Loucy (cell line): ENCODE measurements at regions not wholly inside any gene's neighbourhood (a gene's known extent, or its start where the extent isn't known, plus 50 kb on each side); places are given as distances from the start of the nearest gene placed in this dataset.

Experiments used
- H2AFZ ChIP-seq: fragments of 200-600 bp; sonication (generic); 2 replicates; pipeline ENCODE4 v1.6.0; 2016; ENCODE audit warnings: antibody characterized with exemption, mild to moderate bottlenecking, low read length, moderate library complexity
- H3F3A ChIP-seq: fragments of 200-600 bp; 2 replicates; pipeline ENCODE4 v1.6.0; 2016; ENCODE audit warnings: antibody characterized with exemption, low read depth, mild to moderate bottlenecking
- H3K27me3 ChIP-seq: fragments of 200-600 bp; sonication (generic); 2 replicates; pipeline ENCODE4 v1.6.1; 2014; ENCODE audit warnings: low read length, mild to moderate bottlenecking; ENCODE audit not compliant: insufficient read depth, poor library complexity, severe bottlenecking
- H3K36me3 ChIP-seq: fragments of 200-600 bp; sonication (generic); 2 replicates; pipeline ENCODE4 v1.6.1; 2016; ENCODE audit warnings: low read length; ENCODE audit not compliant: insufficient read depth
- H3K4me1 ChIP-seq: fragments of 200-600 bp; sonication (generic); 2 replicates; pipeline ENCODE4 v1.5.1; 2014; ENCODE audit warnings: low read length, mild to moderate bottlenecking; ENCODE audit not compliant: insufficient read depth, poor library complexity, severe bottlenecking
- H3K4me2 ChIP-seq: fragments of 200-600 bp; sonication (generic); 2 replicates; pipeline ENCODE4 v1.6.0; 2014; ENCODE audit warnings: antibody characterized with exemption, low read length, low read depth, mild to moderate bottlenecking; ENCODE audit not compliant: poor library complexity, severe bottlenecking
- H3K4me3 ChIP-seq: fragments of 200-600 bp; sonication (generic); 2 replicates; pipeline ENCODE4 v1.5.1; 2014; ENCODE audit warnings: low read length, mild to moderate bottlenecking, mixed read lengths; ENCODE audit not compliant: poor library complexity, severe bottlenecking
- H3K79me2 ChIP-seq: fragments of 200-600 bp; sonication (generic); 2 replicates; pipeline ENCODE4 v1.6.1; 2014; ENCODE audit warnings: low read length; ENCODE audit not compliant: insufficient read depth
- H3K9ac ChIP-seq: fragments of 200-600 bp; sonication (generic); 2 replicates; pipeline ENCODE4 v1.6.0; 2014; ENCODE audit warnings: mild to moderate bottlenecking, low read depth, low read length, moderate library complexity; ENCODE audit not compliant: poor library complexity, severe bottlenecking
- H3K9me2 ChIP-seq: fragments of 200-600 bp; sonication (generic); replicated peaks from 2 replicates; pipeline ENCODE4 v1.6.1; 2016; ENCODE audit warnings: low read depth, low read length, mixed read lengths
- H3K9me3 ChIP-seq: fragments of 200-600 bp; sonication (generic); 2 replicates; pipeline ENCODE4 v1.6.1; 2014; ENCODE audit warnings: mild to moderate bottlenecking, antibody characterized with exemption, low read length, low read depth; ENCODE audit not compliant: insufficient read depth
- H4K20me1 ChIP-seq: fragments of 200-600 bp; sonication (generic); 2 replicates; pipeline ENCODE4 v1.6.0; 2014; ENCODE audit warnings: antibody characterized with exemption, low read length, mild to moderate bottlenecking; ENCODE audit not compliant: insufficient read depth, poor library complexity, severe bottlenecking
- EZH2phosphoT487 ChIP-seq: fragments of 200-600 bp; IDR thresholded peaks from 2 replicates; pipeline ENCODE4 v1.6.1; 2018; ENCODE audit warnings: antibody characterized with exemption, mild to moderate bottlenecking, moderate library complexity, borderline replicate concordance
- TF ChIP-seq, protein P1 (sequence below): fragments of 200-600 bp; sonication (generic); conservative IDR thresholded peaks from 2 replicates; pipeline ENCODE4 v1.5.1; 2014; ENCODE audit warnings: mild to moderate bottlenecking, antibody characterized with exemption, low read length

DNA sequence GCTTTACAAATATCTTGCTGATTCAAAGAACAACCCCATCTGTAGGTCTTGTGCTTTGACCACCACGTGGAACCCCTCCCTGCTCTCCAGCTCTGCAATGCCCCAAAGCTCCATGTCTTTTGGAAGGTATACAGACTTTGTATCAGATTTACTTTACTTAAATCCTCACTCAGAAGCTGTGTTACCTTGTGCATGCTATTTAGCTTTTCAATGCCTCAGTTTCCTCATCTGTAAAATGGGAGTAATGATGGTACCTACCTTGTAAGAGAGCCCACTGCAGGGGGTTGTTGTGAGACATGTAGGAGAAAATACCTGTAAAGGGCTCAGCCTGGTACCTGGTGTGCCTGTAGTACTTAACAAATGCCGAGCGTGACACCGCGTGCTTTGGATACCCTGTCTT, 200.2 kb upstream of the CHD6 start:
- no peaks in the 10 kb centered on the region for H3K9me2 ChIP-seq
- no peak for TF ChIP-seq EZH2phosphoT487
- TF ChIP-seq, protein P1, sequence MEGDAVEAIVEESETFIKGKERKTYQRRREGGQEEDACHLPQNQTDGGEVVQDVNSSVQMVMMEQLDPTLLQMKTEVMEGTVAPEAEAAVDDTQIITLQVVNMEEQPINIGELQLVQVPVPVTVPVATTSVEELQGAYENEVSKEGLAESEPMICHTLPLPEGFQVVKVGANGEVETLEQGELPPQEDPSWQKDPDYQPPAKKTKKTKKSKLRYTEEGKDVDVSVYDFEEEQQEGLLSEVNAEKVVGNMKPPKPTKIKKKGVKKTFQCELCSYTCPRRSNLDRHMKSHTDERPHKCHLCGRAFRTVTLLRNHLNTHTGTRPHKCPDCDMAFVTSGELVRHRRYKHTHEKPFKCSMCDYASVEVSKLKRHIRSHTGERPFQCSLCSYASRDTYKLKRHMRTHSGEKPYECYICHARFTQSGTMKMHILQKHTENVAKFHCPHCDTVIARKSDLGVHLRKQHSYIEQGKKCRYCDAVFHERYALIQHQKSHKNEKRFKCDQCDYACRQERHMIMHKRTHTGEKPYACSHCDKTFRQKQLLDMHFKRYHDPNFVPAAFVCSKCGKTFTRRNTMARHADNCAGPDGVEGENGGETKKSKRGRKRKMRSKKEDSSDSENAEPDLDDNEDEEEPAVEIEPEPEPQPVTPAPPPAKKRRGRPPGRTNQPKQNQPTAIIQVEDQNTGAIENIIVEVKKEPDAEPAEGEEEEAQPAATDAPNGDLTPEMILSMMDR = no peak
- H3K4me3 ChIP-seq = no peak overlapping the region
- H3K79me2 ChIP-seq = no peaks in the 10 kb centered on the region
- H3K36me3 ChIP-seq = no peaks in the 10 kb centered on the region
- H3K27me3 ChIP-seq = no peaks in the 10 kb centered on the region
- H3K4me2 ChIP-seq = no peak overlapping the region
- H3K9ac ChIP-seq = no peak overlapping the region
- H3K4me1 ChIP-seq = no peaks in the 10 kb centered on the region
- H3K9me3 ChIP-seq = no peaks in the 10 kb centered on the region
- H3F3A ChIP-seq = no peaks in the 10 kb centered on the region
- no peak overlapping the region for H2AFZ ChIP-seq
- H4K20me1 ChIP-seq = no peaks in the 10 kb centered on the region

DNA sequence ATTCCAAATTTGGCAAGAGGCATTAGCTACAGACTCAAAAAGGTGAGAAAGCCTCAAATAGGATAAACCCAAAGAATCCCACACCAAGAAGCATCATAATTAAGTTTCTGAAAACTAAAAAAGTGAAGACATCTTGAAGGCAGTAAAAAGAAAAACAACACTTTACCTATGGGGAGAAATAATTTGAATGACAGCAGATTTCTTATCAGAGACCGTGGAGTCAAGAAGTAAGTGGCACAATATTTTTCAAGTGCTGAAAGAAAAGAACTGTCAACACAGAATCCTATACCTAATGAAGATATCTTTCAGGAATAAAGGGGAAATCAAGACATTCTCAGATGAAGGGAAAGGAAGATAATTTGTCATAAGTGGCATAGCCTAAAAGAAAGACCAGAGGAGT, 193.3 kb upstream of the CHD6 start:
- no peak overlapping the region for H3K4me3 ChIP-seq
- no peak overlapping the region for H3K4me2 ChIP-seq
- no peaks in the 10 kb centered on the region for H3K36me3 ChIP-seq
- H3K9me3 ChIP-seq = no peaks in the 10 kb centered on the region
- no peak overlapping the region for H2AFZ ChIP-seq
- H3K79me2 ChIP-seq = no peaks in the 10 kb centered on the region
- H3F3A ChIP-seq = no peaks in the 10 kb centered on the region
- H3K9ac ChIP-seq = no peak overlapping the region
- H4K20me1 ChIP-seq = no peaks in the 10 kb centered on the region
- no peak for TF ChIP-seq EZH2phosphoT487
- TF ChIP-seq, protein P1 = no peak
- H3K4me1 ChIP-seq = no peaks in the 10 kb centered on the region
- no peaks in the 10 kb centered on the region for H3K9me2 ChIP-seq
- no peaks in the 10 kb centered on the region for H3K27me3 ChIP-seq

DNA sequence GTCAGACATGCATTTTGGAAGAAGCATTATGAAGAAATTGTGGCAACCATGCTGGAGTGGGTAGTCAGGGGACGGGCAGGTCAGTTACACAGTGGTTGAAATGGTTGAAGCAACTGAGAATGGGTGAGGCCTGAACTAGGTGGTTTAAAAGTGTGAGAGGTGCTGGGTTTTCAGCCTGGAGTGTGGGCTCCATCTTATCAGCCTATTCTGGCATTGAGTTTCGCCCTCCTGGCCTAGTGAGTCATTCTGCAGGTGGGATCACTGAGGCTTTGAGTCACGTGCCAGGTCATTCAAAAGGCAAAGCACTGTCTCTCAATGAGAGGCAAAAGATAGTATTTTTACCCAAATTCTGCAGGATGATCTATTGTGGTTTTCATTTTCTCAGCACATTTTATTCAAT, 181.9 kb upstream of the CHD6 start:
- Histone ChIP-seq H3F3A (no peaks in the 10 kb centered on the region), H3K36me3 (no peaks in the 10 kb centered on the region), H4K20me1 (no peaks in the 10 kb centered on the region), H3K9ac (no peak overlapping the region), H3K4me1 (no peaks in the 10 kb centered on the region), H3K9me3 (no peaks in the 10 kb centered on the region), H3K79me2 (no peaks in the 10 kb centered on the region), H3K4me2 (no peak overlapping the region), H3K9me2 (no peaks in the 10 kb centered on the region), H3K27me3 (no peaks in the 10 kb centered on the region), H2AFZ (no peak overlapping the region), H3K4me3 (no peak overlapping the region)
- TF ChIP-seq, protein P1 = no peak
- TF ChIP-seq EZH2phosphoT487 = no peak
